Left forelimb (tissue), 1 donor: ENCODE measurements at regions not wholly inside any gene's neighbourhood (a gene's known extent, or its start where the extent isn't known, plus 50 kb on each side); places are given as distances from the start of the nearest gene placed in this dataset.
"Not testable (repeated sequence)": the region's sequence is repeated elsewhere in the genome, so short reads cannot be mapped to it uniquely, and the experiment has no call there.

Source experiments
- DNase-seq: peaks from one replicate; pipeline ENCODE4 v3.0.0-alpha.2; 2018; ENCODE audit warnings: low spot score

DNA sequence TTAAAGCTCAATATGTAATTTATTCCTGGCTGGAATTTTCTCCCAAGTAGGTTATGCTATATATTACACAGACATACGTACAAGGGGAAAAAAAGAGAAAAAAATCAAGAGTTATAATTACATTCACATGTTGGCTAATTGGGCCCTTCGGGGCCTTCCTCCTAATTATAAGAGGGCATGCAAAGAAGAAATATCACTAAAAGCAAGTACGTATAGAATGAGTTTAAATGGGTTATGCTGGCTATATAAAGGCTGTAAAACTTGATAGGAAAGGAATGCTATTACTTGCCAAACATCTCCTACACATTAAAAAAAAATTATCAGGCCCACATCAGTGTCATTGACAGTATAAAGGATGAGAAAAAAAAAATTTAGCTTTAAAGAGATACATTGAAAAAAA, 1396.1 kb upstream of the ADGRL4 start:
- DNase-seq: no peak

DNA sequence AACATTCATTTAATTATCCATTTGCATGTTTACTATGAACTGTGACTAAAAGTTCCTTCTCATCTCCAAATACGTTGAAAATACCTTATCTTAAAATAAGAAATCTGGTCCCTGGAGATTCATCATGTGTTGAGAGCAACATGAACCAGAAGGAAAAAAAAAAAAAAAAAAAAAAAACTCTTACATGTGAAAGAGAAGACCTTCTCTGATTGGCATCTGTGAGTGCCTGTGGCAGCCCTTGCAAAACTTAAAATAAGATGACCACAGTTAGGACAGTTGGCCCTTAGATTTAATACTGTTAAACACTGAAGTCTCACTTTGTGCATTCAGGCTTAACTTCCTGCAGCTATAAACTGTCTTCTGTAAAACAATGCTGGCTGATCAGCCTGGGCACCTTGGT, 1395.2 kb upstream of the ADGRL4 start:
- DNase-seq: no peak

DNA sequence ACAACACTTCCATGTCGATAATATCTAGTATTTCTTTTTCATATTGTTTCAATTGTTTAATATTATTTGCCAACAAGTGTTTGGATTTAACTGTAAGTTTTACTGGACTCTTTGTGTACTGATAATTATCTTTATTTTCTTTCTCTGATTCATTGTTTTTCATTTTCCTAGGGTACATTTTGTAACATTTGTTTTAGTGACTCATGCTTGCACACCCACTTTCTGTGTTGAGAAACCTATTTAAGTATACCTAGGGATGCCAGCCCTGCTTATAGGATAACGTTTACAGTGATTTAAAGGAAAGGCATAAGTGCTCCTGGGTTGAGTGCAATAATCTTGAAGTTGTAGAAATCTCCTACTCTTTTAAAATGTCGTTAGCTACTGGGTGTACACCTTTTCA, 1386.0 kb upstream of the ADGRL4 start:
- DNase-seq: no peak

DNA sequence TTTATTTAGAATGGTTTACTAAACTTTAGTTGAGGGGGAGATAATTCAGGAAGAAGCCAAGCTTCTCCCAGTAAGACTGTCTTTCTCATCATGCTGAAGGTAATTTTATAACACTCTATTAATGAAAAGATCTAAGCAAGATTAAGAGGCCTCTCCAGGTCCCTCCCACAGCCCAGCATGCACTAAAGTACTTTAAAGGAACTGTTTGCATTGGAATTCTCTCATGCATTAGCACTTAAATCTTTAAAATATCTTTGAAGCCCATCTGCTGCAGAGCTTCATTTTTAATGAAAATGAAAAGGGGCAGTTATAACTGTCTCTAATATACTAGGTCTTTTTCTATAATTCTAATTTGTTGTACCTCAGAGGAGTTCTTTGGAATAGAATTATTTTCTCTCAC, 1379.1 kb upstream of the ADGRL4 start:
- no peak for DNase-seq

DNA sequence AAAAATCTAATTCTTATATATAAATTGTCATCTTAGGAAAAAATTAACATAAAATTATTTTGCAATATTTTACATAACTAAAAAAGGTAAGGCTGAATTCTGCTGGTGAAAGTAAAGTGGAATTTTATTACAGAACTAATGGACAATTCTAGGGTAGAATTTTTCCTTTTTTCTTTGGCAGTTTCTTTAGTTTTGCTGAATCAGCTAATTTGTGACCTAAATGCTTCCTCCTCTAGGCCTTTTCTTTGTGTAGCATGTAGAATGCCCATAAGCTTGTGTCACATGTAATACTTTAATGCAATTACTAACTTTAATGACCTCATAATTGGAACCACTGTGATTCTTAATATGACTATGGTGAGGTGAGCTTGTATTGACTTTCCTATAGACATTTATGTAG, 1378.4 kb upstream of the ADGRL4 start:
- DNase-seq: no peak

GRCh38 chr1:80384083-80384830, 1377.7 kb upstream of the ADGRL4 start:
- DNase-seq: no peak

GRCh38 chr1:80375662-80376061, 1369.1 kb upstream of the ADGRL4 start:
- DNase-seq: no peak

GRCh38 chr1:80375109-80375508, 1368.6 kb upstream of the ADGRL4 start:
- no peak for DNase-seq

GRCh38 chr1:80369780-80370179, 1363.2 kb upstream of the ADGRL4 start:
- DNase-seq: no peak

- DNase-seq: no peak
Observed at GRCh38 chr1:80367058-80367457, 1360.5 kb upstream of the ADGRL4 start.

DNA sequence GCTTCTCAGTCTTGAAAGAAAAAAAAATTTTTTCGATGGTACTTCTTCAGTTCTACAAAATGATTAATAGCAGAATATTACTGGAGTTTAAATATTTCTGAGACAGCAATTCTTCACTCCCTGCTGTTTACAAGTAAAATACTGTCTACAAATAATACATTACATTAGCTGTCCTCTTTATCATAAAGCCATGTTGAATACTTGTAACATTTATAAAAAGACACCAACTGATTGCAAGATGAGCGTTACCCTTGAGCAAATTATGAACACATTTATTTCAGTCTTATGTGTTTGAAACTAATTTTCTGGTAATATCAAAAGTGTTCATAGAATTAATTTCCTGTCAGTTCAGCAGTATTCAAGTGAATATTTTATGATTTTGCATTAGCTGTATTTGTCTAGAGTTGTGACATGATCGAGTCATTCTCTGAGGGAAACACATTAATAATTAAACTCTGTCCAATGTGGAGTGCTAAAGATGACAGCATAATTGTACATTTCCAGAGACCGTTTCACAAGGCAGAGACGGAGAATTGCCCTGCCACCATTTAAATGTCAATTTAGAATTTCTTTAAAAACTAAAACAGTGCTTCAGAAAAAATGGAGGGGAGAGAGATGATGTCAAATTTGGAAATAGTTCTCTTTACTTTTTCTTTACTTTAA, 1359.0 kb upstream of the ADGRL4 start:
- no peak for DNase-seq

GRCh38 chr1:80363689-80364475, 1357.4 kb upstream of the ADGRL4 start:
- no peak for DNase-seq

- no peak for DNase-seq
Observed at GRCh38 chr1:80359666-80360065, 1353.1 kb upstream of the ADGRL4 start.

- no peak for DNase-seq
Observed at GRCh38 chr1:80349218-80349617, 1342.7 kb upstream of the ADGRL4 start.

- no peak for DNase-seq
Observed at GRCh38 chr1:80341021-80341420, 1334.5 kb upstream of the ADGRL4 start.

GRCh38 chr1:80318108-80318507, 1311.6 kb upstream of the ADGRL4 start:
- DNase-seq: no peak

DNA sequence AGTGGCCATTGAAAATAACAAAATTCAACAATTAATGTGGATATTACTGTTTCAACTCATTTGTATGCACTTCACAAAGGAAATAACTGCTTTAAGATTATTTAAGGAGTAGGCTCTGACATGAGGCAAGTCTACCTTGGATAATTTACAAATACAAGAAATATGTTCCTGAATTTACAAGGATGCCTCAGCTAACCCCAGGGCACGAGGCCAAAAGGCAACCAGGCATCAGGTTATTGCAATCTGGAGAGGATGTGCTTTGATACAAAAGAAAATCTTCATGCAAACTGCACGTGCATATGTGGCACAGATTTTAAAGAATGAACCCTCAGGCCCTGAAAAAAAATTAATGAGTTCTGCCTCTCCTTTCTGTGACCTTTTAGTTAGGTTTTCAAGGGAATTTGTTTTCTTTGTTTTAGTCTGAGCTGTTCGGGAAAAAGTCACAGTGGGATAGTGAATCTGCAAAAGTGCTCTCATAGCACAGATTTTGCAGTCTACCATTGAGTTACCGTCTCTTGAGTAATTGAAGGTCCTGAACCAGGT, 1304.2 kb upstream of the ADGRL4 start:
- DNase-seq: no peak

GRCh38 chr1:80305466-80305865, 1298.9 kb upstream of the ADGRL4 start:
- DNase-seq: no peak

GRCh38 chr1:80293818-80294217, 1287.3 kb upstream of the ADGRL4 start:
- DNase-seq: no peak

GRCh38 chr1:80288750-80289149, 1282.2 kb upstream of the ADGRL4 start:
- not testable (repeated sequence) for DNase-seq

GRCh38 chr1:80282536-80282935, 1276.0 kb upstream of the ADGRL4 start:
- DNase-seq: no peak

GRCh38 chr1:80278936-80279335, 1272.4 kb upstream of the ADGRL4 start:
- no peak for DNase-seq

DNA sequence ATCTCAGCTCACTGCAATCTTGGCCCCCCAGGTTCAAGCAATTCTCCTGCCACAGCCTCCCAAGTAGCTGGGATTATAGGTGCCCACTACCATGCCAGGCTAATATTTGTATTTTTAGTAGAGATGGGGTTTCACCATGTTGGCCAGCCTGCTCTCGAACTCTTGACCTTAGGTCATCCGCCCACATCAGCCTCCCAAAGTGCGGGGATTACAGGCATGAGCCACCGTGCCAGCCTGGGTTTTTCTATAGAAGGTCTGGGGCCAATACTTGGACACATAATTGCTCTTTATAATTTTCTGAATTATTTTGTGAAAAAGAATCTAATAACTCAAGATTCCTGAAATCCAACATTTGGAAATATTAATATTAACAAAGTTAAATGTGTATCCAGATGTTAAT, 1267.7 kb upstream of the ADGRL4 start:
- DNase-seq: no peak
